Activated CD8-positive, alpha-beta memory T cell treated with anti-CD3 and anti-CD28 coated beads for 48 hours (primary cell): ENCODE measurements at regions not wholly inside any gene's neighbourhood (a gene's known extent, or its start where the extent isn't known, plus 50 kb on each side); places are given as distances from the start of the nearest gene placed in this dataset.
A peak's percentile ranks its signal among the peaks of the same experiment; 100 is the strongest.
"Not testable (repeated sequence)": the region's sequence is repeated elsewhere in the genome, so short reads cannot be mapped to it uniquely, and the experiment has no call there.

Experiments
- DNase-seq, 3 experiments: peaks; one replicate each; pipeline ENCODE4 v3.0.0-alpha.2; 2020; ENCODE audit warnings: low read depth in 2 of 3, low spot score in 2 of 3

- DNase-seq = not testable (repeated sequence)
Measured at GRCh38 chr3:75312469-75312868, 351.7 kb upstream of the FRG2C start.

GRCh38 chr3:75319776-75320175, 344.4 kb upstream of the FRG2C start:
- DNase-seq = not testable (repeated sequence)

DNA sequence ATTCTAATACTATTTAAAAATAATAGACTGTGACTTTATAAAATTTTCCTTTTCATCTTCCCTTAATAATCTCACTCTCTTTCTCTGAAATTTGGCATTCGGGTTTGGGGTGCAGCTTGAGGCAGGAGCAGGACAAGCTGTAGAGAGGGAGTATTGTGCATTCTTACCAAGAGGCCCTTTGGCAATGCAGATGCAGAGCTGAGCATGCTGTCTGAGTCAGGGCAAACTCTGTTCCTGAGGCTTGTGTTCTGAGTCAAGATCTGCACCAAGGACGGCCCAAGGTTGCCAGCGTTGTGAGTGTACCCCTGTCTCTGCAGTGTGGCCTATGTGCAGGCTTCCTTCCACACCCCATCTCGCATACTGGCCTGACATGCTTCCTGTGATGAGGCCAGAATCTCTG, 343.8 kb upstream of the FRG2C start:
- DNase-seq = no peak

GRCh38 chr3:75321060-75321459, 343.1 kb upstream of the FRG2C start:
- no peak for DNase-seq

DNA sequence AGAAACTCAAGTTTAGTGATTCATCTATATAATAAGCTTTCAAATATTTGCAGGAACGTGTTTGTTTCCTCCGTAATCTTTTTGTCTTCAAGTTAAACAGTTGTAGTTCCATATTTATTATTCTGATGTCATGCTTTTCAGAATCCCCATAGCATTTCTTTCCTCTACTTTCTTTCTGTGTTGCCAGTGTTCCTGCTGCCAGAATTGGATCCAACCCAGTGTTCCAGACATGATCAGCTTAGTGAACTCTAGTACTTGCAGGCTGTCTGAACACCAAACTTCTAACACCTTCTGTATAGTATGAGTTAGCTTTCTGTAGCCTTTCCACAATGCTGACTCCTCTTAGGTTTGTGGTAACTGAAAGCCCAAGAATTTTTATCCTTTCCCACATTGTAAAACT, 340.2 kb upstream of the FRG2C start:
- DNase-seq = not testable (repeated sequence)

DNA sequence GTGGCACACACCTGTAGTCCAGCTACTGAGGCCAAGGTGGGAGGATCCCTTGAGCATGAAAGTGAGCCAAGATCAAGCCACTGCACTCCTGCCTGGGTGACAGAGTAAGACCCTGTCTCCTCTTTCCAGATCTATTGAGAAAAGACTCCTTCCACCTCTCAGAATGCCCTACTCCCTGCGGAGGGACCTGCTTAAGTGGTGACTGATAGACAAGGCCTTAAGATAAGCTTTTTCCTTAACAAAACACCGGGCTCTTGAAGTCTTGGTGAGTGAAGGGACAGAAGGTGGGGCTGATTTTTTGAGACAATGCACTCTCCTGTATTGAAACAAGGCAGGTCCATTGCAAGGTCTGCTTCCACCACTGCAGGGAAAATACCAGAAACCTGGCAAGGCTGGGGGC, 338.4 kb upstream of the FRG2C start:
- no peak for DNase-seq

- DNase-seq = no peak
Measured at GRCh38 chr3:75327453-75327852, 336.7 kb upstream of the FRG2C start.

DNA sequence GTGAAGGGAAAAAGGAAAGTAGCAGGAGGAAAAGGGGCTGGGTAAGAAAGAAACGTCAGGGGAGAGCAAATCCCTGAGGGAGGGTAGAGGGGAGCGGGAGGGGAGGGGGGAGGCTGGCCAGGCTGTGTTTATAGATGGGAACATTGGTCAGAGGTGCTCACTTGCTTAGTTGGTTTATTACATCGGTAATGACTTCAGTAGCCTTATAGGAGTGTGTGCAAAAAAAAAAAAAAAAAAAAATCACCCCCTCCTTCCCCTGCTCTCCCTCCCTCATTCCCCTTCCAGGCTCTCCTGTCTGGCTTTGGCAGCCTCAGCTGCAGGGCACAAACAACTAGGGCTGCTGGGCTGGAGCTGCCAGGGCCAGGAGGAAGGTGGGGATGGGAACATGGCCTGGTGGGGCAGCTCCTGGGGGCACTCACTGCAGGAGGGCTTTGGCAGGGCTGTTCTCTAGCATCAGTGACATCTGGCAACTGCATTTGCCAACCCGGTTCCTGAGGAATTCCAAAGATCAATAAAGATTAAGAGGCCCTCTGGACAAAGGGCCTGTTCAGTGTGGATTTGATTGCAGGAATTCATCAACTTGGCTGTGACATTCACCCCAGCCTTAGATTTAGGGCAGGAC, 334.5 kb upstream of the FRG2C start:
- DNase-seq = no peak

DNA sequence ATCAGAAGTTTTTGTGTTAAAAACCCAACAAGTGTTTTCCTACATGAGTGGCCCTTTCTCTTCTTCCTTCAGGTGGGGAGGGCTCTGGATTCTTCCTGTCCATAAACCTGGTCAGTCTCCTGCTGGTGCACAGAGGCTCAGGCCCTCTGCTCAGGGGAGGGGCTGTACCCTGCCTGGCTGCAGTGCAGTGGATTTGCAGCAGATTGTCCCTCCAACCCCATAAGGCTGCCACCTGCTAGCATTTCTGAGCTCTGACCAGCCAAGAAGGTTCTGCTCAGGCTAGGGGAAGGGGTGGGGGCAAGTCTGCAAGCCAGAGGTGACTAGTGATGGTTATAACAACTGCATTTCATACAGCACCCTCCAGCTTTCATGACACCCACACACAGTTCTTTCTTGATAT, 333.7 kb upstream of the FRG2C start:
- DNase-seq = not testable (repeated sequence)

DNA sequence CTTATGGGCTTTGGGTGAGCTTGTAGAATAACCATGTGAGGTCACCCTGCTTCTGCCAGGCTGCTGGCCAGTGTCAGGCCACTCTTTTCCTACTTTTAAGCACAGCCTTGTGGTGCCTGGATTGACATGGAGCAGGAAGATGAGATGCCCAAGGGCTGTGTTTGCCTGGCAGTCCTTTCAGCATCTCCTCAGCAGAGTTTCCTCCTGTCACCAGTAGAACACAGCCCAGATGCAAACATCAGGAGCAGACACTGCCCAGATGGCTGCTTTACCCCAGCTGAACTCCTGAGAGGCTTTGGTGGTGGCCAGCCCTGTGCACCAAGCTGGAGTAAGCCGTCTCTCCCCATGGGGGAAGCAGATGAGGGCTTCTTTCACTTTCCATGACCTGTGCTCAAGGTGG, 332.0 kb upstream of the FRG2C start:
- DNase-seq = not testable (repeated sequence)

GRCh38 chr3:75332794-75333193, 331.3 kb upstream of the FRG2C start:
- DNase-seq = no peak

GRCh38 chr3:75334299-75334698, 329.8 kb upstream of the FRG2C start:
- DNase-seq = no peak

GRCh38 chr3:75337226-75337900, 326.8 kb upstream of the FRG2C start:
- DNase-seq = no peak

GRCh38 chr3:75338342-75338741, 325.8 kb upstream of the FRG2C start:
- DNase-seq = no peak

- no peak for DNase-seq
Measured at GRCh38 chr3:75341324-75342067, 322.6 kb upstream of the FRG2C start.

DNA sequence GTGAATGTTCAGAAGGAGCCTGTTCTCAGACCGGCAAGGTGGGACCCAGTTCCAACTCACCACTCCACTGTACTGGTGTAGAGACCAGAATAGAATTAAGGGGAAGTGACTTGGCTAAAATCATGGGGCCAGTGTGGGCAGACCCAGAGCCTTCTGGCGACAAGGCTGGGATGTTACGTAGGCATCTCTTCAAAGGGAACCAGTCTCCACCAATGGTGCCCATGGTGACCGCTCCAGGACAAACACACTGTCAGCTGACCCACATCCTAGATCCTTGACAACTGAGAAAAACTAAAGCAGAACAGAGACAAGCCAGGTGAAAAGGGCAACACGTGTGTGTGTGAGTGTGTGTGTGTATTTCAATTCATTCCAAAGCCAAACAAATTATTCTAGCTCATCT, 321.7 kb upstream of the FRG2C start:
- no peak for DNase-seq

- not testable (repeated sequence) for DNase-seq
Measured at GRCh38 chr3:75350536-75350935, 313.6 kb upstream of the FRG2C start.

GRCh38 chr3:75362086-75362784, 301.9 kb upstream of the FRG2C start:
- peak in 2 of 3 experiments; percentile 21 to 28 for DNase-seq

DNA sequence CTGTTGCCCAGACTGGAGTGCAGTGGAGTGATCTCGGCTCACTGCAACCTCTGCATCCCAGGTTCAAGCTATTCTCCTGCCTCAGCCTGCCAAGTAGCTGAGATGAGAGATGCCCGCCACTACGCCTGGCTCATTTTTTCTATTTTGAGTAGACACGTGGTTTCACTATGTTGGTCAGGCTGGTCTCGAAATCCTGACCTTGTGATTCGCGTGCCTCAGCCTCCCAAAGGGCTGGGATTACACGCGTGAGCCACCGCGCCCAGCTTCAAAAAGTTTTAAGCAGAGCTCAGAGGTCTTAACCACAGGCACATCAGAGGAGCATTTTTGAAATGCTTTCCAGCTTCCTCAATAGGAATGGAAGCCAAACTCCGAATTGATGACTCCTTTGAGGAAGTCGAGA, 291.2 kb upstream of the FRG2C start:
- not testable (repeated sequence) for DNase-seq

- DNase-seq = not testable (repeated sequence)
Measured at GRCh38 chr3:75379840-75380239, 284.3 kb upstream of the FRG2C start.

DNA sequence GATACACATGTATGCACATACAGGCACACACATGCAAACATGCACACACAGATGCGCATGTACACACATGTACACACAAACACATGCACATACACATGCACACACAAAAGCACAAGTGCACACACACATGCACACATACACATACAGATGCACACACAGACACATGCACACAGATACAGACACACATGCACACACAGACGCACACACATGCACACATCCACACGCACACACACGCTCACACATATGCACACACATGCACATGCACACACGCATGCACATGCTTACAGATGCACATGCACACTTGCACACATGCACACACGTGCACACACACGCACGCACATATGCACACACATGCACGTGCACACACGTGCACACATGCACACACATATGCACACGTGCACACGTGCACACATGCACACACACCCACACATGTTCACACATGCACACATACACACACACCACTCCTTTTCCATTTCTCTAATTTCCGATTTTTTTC, 283.8 kb upstream of the FRG2C start:
- no peak for DNase-seq
